GM12878 (cell line): ENCODE measurements at regions not wholly inside any gene's neighbourhood (a gene's known extent, or its start where the extent isn't known, plus 50 kb on each side); places are given as distances from the start of the nearest gene placed in this dataset.

Experiments used
- ATAC-seq: fragments of 200-7000 bp; cut with Tn5 transposase; 3 replicates; pipeline ENCODE4 v1.9.1; 2020; ENCODE audit warnings: mild to moderate bottlenecking, moderate library complexity
- BruUV-seq: library from RNA; stranded (reverse); fragments of 400-500 nt; replicated peaks from 2 replicates; lab custom pipeline; 2021; lab: Mats Ljungman, UMichigan
- CTCF ChIA-PET: fragments of 300-600 bp; sonication (Branson Sonifier 250); formaldehyde crosslinking; extraction: SDS; loops from one replicate; lab custom pipeline; 2021; ENCODE audit warnings: inconsistent platforms; lab: Yijun Ruan, JAX
- POLR2A ChIA-PET: fragments of 350-600 bp; formaldehyde crosslinking; extraction: SDS; loops from one replicate; lab custom pipeline; 2021; ENCODE audit warnings: inconsistent platforms; lab: Charles Lee
- RAD21 ChIA-PET: fragments of 300-600 bp; sonication (Branson Sonifier 250); formaldehyde crosslinking; loops from one replicate; lab custom pipeline; 2023; ENCODE audit warnings: antibody characterized with exemption; ENCODE audit not compliant: unreplicated experiment; lab: Charles Lee
- SMC1A ChIA-PET: fragments of 300-600 bp; sonication (Branson Sonifier 250); formaldehyde crosslinking; loops from one replicate; lab custom pipeline; 2023; ENCODE audit not compliant: unreplicated experiment, uncharacterized antibody; lab: Charles Lee
- DNase-seq: peaks from one replicate; pipeline ENCODE4 v3.0.0-alpha.2; 2011; ENCODE audit warnings: low read depth, low spot score
- FAIRE-seq: peaks from 3 replicates; lab custom pipeline; 2011; peaks lifted over from hg19 to GRCh38; lab: Jason Lieb, UNC
- H2AFZ ChIP-seq: 2 replicates; pipeline ENCODE4 v1.6.0; 2011; ENCODE audit warnings: low read depth, low read length, control low read depth; ENCODE audit not compliant: control insufficient read depth
- H3K27ac ChIP-seq: 2 replicates; pipeline ENCODE4 v1.5.1; 2011; ENCODE audit warnings: control low read depth; ENCODE audit not compliant: control insufficient read depth, insufficient read depth
- H3K27me3 ChIP-seq, 2 experiments: replicated peaks in 1 of 2; 2 replicates each; pipeline versions ENCODE4 v1.6.0 to v1.6.1; 2011; ENCODE audit warnings: low read length in 1 of 2; ENCODE audit not compliant: control insufficient read depth in 2 of 2, insufficient read depth in 2 of 2
- H3K36me3 ChIP-seq, 2 experiments: 2 replicates each; pipeline ENCODE4 v1.5.1; 2011; ENCODE audit warnings: low read length in 1 of 2; ENCODE audit not compliant: control insufficient read depth in 2 of 2, insufficient read depth in 2 of 2
- H3K4me1 ChIP-seq: 2 replicates; pipeline ENCODE4 v1.6.1; 2011; ENCODE audit warnings: mild to moderate bottlenecking, low read length, moderate library complexity, mixed read lengths; ENCODE audit not compliant: control insufficient read depth, insufficient read depth
- H3K4me2 ChIP-seq: 2 replicates; pipeline ENCODE4 v1.6.0; 2011; ENCODE audit warnings: control low read depth; ENCODE audit not compliant: control insufficient read depth, insufficient read depth
- H3K4me3 ChIP-seq: fragments of 200-600 bp; sonication (generic); 2 replicates; pipeline ENCODE4 v1.5.1; 2016
- H3K79me2 ChIP-seq: 2 replicates; pipeline ENCODE4 v1.6.0; 2011; ENCODE audit warnings: low read length; ENCODE audit not compliant: control insufficient read depth, insufficient read depth
- H3K9ac ChIP-seq: 2 replicates; pipeline ENCODE4 v1.8.0; 2011; ENCODE audit warnings: low read length, control low read depth, mixed read lengths; ENCODE audit not compliant: control insufficient read depth, insufficient read depth
- H3K9me3 ChIP-seq: replicated peaks from 3 replicates; pipeline ENCODE4 v1.5.1; 2011; ENCODE audit warnings: mild to moderate bottlenecking, low read length; ENCODE audit not compliant: control insufficient read depth, insufficient read depth
- H4K20me1 ChIP-seq: 2 replicates; pipeline ENCODE4 v1.6.0; 2011; ENCODE audit not compliant: control insufficient read depth, insufficient read depth
- ATF2 ChIP-seq: IDR thresholded peaks from 2 replicates; pipeline ENCODE4 v1.6.1; 2012; ENCODE audit warnings: low read length, inconsistent platforms
- BCL3 ChIP-seq: IDR thresholded peaks from 2 replicates; pipeline ENCODE4 v1.6.1; 2011; ENCODE audit warnings: borderline replicate concordance, low read depth, mild to moderate bottlenecking, moderate library complexity, low read length; ENCODE audit not compliant: insufficient read depth, poor library complexity, severe bottlenecking
- CBX3 ChIP-seq: fragments of 200-600 bp; sonication (generic); IDR thresholded peaks from 2 replicates; pipeline ENCODE4 v1.6.1; 2016; ENCODE audit warnings: low read depth, borderline replicate concordance
- CEBPB ChIP-seq, 2 experiments: fragments of 150-350 bp in 1 of 2; IDR thresholded peaks; 2 replicates each; pipeline ENCODE4 v1.6.1; 2012 to 2014; ENCODE audit warnings: low read depth in 2 of 2, low read length in 2 of 2, borderline replicate concordance in 1 of 2, inconsistent platforms in 1 of 2
- CREB1 ChIP-seq: IDR thresholded peaks from 2 replicates; pipeline ENCODE4 v1.6.1; 2012; ENCODE audit warnings: low read depth, mild to moderate bottlenecking, inconsistent platforms
- EP300 ChIP-seq, 2 experiments: fragments of 150-350 bp in 1 of 2; IDR thresholded peaks; 2 replicates each; pipeline ENCODE4 v1.6.1; 2011 to 2012; ENCODE audit warnings: low read depth in 2 of 2, low read length in 2 of 2, borderline replicate concordance in 1 of 2, improper control_type of control experiment in 1 of 2, inconsistent platforms in 1 of 2; ENCODE audit not compliant: control insufficient read depth in 1 of 2
- FOXM1 ChIP-seq: IDR thresholded peaks from 2 replicates; pipeline ENCODE4 v1.6.1; 2012; ENCODE audit warnings: low read depth, mild to moderate bottlenecking, inconsistent platforms, low read length, moderate library complexity
- HCFC1 ChIP-seq: fragments of 150-350 bp; IDR thresholded peaks from 2 replicates; pipeline ENCODE4 v1.6.1; 2014; ENCODE audit warnings: low read length
- HDAC6 ChIP-seq: fragments of 200-600 bp; sonication (generic); IDR thresholded peaks from one replicate; pipeline ENCODE4 v1.8.0; 2017; ENCODE audit warnings: antibody characterized with exemption; ENCODE audit not compliant: unreplicated experiment
- JUNB ChIP-seq: IDR thresholded peaks from 2 replicates; pipeline ENCODE4 v1.6.1; 2016; ENCODE audit warnings: antibody characterized with exemption, mild to moderate bottlenecking
- MEF2A ChIP-seq: IDR thresholded peaks from 2 replicates; pipeline ENCODE4 v1.6.1; 2011; ENCODE audit warnings: low read depth, mild to moderate bottlenecking, low read length, moderate library complexity; ENCODE audit not compliant: insufficient read depth
- NFIC ChIP-seq: IDR thresholded peaks from 2 replicates; pipeline ENCODE4 v1.6.1; 2012; ENCODE audit warnings: low read depth, mild to moderate bottlenecking, inconsistent platforms, low read length, moderate library complexity
- PKNOX1 ChIP-seq: fragments of 450-650 bp; IDR thresholded peaks from 2 replicates; pipeline ENCODE4 v1.6.1; 2016; ENCODE audit warnings: mild to moderate bottlenecking
- RAD21 ChIP-seq: IDR thresholded peaks from 2 replicates; pipeline ENCODE4 v1.6.1; 2011; ENCODE audit warnings: mild to moderate bottlenecking, low read depth, low read length, moderate library complexity; ENCODE audit not compliant: insufficient read depth
- RAD51 ChIP-seq: fragments of 450-650 bp; IDR thresholded peaks from 2 replicates; pipeline ENCODE4 v1.6.1; 2016; ENCODE audit warnings: moderate library complexity, mild to moderate bottlenecking, inconsistent platforms
- SMAD1 ChIP-seq: fragments of 450-650 bp; IDR thresholded peaks from 2 replicates; pipeline ENCODE4 v1.6.1; 2018; ENCODE audit warnings: mild to moderate bottlenecking, low read depth; ENCODE audit not compliant: partially characterized antibody
- STAT3 ChIP-seq: IDR thresholded peaks from 2 replicates; pipeline ENCODE4 v1.6.1; 2011; ENCODE audit warnings: low read depth, low read length, improper control_type of control experiment
- TCF7 ChIP-seq: IDR thresholded peaks from 2 replicates; pipeline ENCODE4 v1.6.1; 2014; ENCODE audit warnings: antibody characterized with exemption, borderline replicate concordance
- WRNIP1 ChIP-seq: IDR thresholded peaks from 2 replicates; pipeline ENCODE4 v1.6.1; 2011; ENCODE audit warnings: low read depth, low read length, improper control_type of control experiment, borderline replicate concordance
- ZNF24 ChIP-seq: fragments of 450-650 bp; IDR thresholded peaks from 2 replicates; pipeline ENCODE4 v1.6.1; 2017; ENCODE audit warnings: antibody characterized with exemption, mild to moderate bottlenecking
- WGBS: methylation state at CpG from one replicate; pipeline ENCODE4 v1.1.6; 2016; ENCODE audit warnings: low lambda C conversion rate; ENCODE audit not compliant: insufficient replicate concordance, insufficient coverage; ENCODE audit errors: missing lambda C conversion rate; 5-methylcytosine and 5-hydroxymethylcytosine counted together
- in situ Hi-C: fragments of 300-500 bp; cut with MboI; formaldehyde crosslinking; loops from 9 replicates; pipeline ENCODE4 v1.14.3; 2018; ENCODE audit warnings: mixed read lengths
- intact Hi-C: fragments of 100-400 bp; cut with micrococcal nuclease; formaldehyde crosslinking; loops from one replicate; pipeline ENCODE4 v1.14.2; 2022; ENCODE audit not compliant: unreplicated experiment

- TF ChIP-seq MEF2A = no peak
Observed at GRCh38 chr9:78882481-78882880, 585.6 kb downstream of the PSAT1 start (continued).

- RAD21 ChIA-PET = no interaction called here
- CTCF ChIA-PET = no interaction called here
- intact Hi-C loops = no loop called here
- H3K9ac ChIP-seq = no peak overlapping the region
- no peaks in the 10 kb centered on the region for H3K36me3 ChIP-seq
- H4K20me1 ChIP-seq = no peaks in the 10 kb centered on the region
- no peak for DNase-seq
- H3K9me3 ChIP-seq = no peaks in the 10 kb centered on the region
- H3K27ac ChIP-seq = no peak overlapping the region
- in situ Hi-C loops = no loop called here
- 46% methylated on average over 4 of the region's 4 CpGs for WGBS
- POLR2A ChIA-PET = no interaction called here
- BruUV-seq = no TSS peak
- H3K4me2 ChIP-seq = no peak overlapping the region
- SMC1A ChIA-PET = no interaction called here
- no peak overlapping the region for H3K4me3 ChIP-seq
- H3K27me3 ChIP-seq = no peaks in the 10 kb centered on the region
- no peak overlapping the region for H2AFZ ChIP-seq
- H3K4me1 ChIP-seq = no peaks in the 10 kb centered on the region
- FAIRE-seq = no peak
- H3K79me2 ChIP-seq = no peaks in the 10 kb centered on the region
- no peak for ATAC-seq
- TF ChIP-seq HDAC6 = no peak
- TF ChIP-seq JUNB = no peak
- no peak for TF ChIP-seq BCL3
- TF ChIP-seq HCFC1 = no peak
- no peak for TF ChIP-seq PKNOX1
- no peak for TF ChIP-seq ATF2
- TF ChIP-seq CEBPB (IDR thresholded peaks at IDR 0.05; ENCODE audit: borderline replicate concordance in 1 of 2, low read depth in 2 of 2, low read length in 2 of 2) = no peak
- TF ChIP-seq NFIC = no peak
- no peak for TF ChIP-seq FOXM1
- TF ChIP-seq CREB1 = no peak
- no peak for TF ChIP-seq WRNIP1
- no peak for TF ChIP-seq TCF7
- no peak for TF ChIP-seq ZNF24
- TF ChIP-seq RAD21 = no peak
- no peak for TF ChIP-seq CBX3
- TF ChIP-seq STAT3 = no peak
- no peak for TF ChIP-seq EP300 (IDR thresholded peaks at IDR 0.05; ENCODE audit: borderline replicate concordance in 1 of 2, control insufficient read depth in 1 of 2, low read depth in 2 of 2, low read length in 2 of 2)
- no peak for TF ChIP-seq RAD51
- no peak for TF ChIP-seq SMAD1
Observed at GRCh38 chr9:78884611-78885150, 587.8 kb downstream of the PSAT1 start.
